HK-2 (cell line): ENCODE measurements at regions not wholly inside any gene's neighbourhood (a gene's known extent, or its start where the extent isn't known, plus 50 kb on each side); places are given as distances from the start of the nearest gene placed in this dataset.
"Not testable (repeated sequence)": the region's sequence is repeated elsewhere in the genome, so short reads cannot be mapped to it uniquely, and the experiment has no call there.

Experiments used
- DNase-seq: peaks from one replicate; pipeline ENCODE4 v3.0.0-alpha.2; 2018; ENCODE audit not compliant: unreplicated experiment

GRCh38 chr9:31541721-31542281 lies 842.6 kb upstream of the ACO1 start:
- DNase-seq, result no peak

- no peak for DNase-seq
Measured at GRCh38 chr9:31542384-31543055, 841.9 kb upstream of the ACO1 start.

DNA sequence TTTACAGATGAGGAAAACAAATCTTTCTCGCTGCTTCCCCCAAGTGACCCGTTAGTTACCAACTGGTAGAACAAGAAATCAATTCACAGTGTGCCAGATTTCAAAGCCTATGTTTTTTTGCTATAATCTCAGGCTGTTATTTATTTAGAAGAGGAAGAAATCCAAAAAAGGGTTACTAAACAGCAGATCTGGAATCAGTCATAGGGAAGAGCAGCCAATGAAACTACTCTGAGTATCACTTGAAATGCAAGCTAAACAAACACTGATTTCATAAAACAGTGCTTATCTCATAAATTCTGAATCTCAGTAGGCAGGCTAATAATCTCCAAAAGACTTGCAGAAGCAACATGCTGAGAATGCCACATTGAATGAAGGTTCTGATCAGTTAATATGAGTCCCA lies 829.5 kb upstream of the ACO1 start:
- no peak for DNase-seq

- DNase-seq, result no peak
Measured at GRCh38 chr9:31556667-31557463, 827.6 kb upstream of the ACO1 start.

- not testable (repeated sequence) for DNase-seq
Measured at GRCh38 chr9:31572190-31572589, 812.3 kb upstream of the ACO1 start.

GRCh38 chr9:31573561-31573960 lies 810.9 kb upstream of the ACO1 start:
- DNase-seq, result no peak

GRCh38 chr9:31574006-31574765 lies 810.3 kb upstream of the ACO1 start:
- no peak for DNase-seq

DNA sequence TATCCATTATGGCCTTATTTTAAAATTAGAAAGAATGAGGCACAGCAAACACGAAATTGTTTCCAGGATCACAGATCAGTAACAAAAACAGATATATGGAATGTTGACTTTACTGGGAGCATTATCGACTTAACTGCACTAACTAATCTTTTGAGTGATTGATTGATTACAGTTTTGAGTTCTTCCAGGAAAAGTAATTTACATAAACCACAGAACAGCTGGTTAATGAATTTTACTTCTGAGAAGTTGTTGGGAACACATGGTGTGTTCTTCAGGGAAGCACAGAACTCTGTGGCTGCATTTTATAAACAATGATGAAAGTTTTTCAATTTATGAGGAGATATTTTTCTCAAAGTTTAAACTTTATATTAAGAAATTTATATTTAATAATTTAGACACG lies 802.4 kb upstream of the ACO1 start:
- no peak for DNase-seq

DNA sequence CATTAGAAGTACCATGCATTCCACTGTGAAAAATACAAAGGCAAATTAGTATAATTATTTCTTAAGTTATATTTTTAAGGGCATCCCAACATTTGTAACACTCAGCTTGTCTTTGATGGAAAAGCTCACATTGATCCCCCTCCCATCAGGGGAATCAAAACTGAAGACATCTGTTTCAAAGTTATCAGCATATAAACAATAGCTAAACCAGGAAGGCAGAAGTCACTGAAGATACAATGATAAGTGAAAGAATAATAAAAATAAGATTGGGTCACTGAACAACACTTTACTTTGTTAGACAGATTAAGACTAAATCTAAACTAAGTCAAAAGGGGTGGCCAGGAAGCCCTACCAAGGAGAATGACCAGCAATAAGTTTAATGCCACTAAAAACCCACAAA lies 801.9 kb upstream of the ACO1 start:
- no peak for DNase-seq

DNA sequence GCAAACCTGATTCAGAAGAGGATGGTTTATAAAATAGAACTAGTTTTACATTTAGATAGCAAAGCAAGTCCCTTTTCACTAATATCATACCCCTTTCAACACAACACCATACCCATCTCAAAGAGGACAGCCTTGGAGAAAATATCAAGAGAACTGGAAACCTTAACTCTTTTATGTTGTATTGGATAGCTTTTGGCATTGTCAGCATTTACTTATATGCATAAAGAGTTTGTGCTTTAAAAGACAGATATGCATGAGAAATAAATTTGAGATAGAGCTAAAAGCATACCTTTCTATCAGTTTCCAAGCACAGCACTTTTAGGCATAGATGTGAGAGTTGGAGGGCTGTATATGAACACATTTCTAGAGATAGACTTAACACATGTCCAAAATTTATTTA lies 799.3 kb upstream of the ACO1 start:
- no peak for DNase-seq

DNA sequence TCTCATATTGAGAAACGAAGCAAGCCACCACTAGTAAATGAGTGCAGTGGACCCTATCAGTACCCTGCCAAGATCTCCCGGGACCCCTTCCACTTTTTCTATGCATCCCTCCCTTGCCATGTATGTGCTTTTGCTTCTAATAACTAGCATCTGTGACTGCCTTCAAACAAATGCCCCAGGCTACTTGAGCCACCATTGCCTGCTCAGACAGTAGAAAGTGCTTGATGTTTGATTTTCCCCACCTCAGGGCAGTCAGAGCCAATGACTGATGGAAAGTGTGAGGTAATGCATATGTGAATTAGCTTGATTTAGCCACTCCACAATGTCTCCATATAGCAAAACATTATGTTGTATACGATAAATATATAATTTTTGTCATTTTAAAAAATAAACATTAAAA lies 797.3 kb upstream of the ACO1 start:
- DNase-seq, result no peak

DNA sequence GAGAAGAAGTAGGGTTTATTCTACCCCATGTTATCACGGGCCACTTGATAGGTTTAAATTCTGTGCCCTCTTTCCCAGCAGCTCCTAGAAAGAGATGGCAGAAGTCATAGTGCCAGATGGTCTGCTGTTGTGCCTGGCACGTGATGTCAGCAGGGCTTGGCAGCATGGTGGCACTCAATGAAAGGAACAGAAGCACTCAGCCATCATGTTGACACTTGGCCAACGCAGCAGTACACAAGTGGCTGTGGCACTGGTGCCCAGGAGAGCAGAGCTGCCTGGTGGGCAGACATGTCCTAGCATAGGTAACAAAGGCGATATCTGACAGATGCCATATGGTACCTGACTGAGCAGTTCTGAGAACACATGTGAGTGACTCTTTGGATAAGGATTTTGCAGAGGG lies 796.4 kb upstream of the ACO1 start:
- DNase-seq, result no peak

DNA sequence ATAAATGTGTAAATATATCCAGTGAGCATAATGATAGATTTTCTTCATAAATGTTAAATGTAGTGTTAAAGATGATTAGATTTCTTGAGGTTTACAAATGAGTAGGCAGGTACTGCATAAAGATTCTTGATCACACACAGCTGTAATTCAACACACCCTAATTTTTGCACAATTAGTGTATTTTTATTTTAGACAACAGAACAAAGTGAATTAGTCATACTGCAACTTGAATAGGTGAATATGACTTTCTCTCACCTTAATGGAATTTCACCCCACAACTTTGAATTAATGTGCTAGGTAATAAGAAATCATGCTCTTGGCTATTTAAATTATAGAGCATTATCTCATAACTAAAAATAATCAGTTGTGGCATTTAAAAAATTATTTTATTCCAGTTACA lies 795.7 kb upstream of the ACO1 start:
- no peak for DNase-seq

- no peak for DNase-seq
Measured at GRCh38 chr9:31590091-31590490, 794.4 kb upstream of the ACO1 start.

GRCh38 chr9:31597086-31597485 lies 787.4 kb upstream of the ACO1 start:
- not testable (repeated sequence) for DNase-seq

DNA sequence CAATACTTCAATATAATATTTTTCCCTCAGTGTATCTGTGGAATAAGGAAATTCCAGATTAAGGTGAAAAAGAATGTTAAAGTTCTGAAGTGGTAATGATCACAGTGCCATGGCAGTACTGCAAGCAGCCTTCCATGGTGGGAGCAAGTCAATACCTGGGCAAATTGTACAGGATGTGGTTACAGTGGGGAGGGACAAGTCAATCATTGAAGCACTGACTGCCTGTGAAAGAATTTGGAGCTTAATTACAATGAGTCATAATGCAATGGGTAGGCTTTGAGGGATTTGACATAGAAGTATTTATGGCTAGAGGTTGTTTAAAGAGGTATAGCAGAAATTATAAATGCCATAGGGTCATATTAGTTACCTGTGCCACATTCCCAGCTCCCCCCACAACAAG lies 786.5 kb upstream of the ACO1 start:
- DNase-seq, result peak; percentile 46

DNA sequence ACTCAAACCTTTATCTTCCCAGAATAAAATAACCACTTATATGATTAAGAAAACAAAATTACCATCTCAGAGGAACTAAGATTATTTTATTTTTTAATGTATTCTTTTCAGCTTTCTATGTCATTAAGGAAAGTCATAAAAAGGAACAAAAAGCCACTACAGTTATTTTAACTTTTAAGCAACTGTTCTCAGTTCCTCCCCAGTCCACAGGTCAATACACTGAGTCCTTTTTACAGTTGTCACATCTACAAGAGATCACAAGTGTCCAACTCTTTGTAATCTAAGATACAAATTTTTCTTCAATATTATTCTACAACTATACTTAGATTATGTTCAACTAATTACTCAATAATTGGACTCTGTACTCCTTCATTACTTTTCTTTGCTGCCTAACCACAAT lies 782.8 kb upstream of the ACO1 start:
- no peak for DNase-seq

GRCh38 chr9:31604531-31604930 lies 779.9 kb upstream of the ACO1 start:
- no peak for DNase-seq

DNA sequence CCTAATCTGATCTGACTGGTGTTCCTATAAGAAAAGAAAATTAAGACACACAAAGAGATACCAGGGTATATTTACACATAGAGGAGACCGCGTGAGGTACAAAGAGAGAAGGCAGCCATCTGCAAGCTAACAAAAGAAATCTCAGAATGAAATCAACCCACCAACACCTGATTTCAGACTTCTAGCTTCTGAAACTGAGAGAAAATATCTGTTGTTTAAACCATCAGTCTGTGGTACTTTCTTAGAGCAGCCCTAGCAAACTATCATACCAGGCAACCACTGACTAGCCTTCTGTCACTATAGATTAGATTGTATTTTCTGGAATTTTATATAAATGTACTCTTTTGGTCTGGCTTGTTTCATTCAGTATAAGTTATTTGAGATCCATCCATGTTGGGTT lies 779.3 kb upstream of the ACO1 start:
- DNase-seq, result no peak

DNA sequence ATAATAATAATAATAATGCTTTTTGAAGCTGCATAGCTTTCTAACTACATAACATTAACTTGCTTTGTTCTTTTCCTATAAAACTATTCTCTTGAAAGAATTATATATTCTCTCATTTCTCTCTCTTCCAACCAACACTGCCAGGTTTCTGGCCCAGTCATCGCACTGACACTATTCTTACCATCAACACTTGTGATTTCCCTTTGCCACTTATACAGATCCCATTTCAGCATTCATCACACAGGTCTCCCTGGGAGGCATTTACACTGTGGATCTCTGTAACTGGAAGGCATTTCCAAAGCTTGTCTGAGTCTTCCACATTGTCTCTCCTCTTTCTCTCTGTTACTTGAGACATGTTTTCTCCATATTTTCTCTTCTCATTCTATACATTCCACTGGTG lies 777.8 kb upstream of the ACO1 start:
- no peak for DNase-seq

GRCh38 chr9:31608416-31608815 lies 776.0 kb upstream of the ACO1 start:
- no peak for DNase-seq

- no peak for DNase-seq
Measured at GRCh38 chr9:31608881-31609280, 775.6 kb upstream of the ACO1 start.
